H1 (cell line): ENCODE measurements at regions not wholly inside any gene's neighbourhood (a gene's known extent, or its start where the extent isn't known, plus 50 kb on each side); places are given as distances from the start of the nearest gene placed in this dataset.

Experiments used
- CTCF ChIA-PET: fragments of 300-600 bp; sonication (Branson Sonifier 250); formaldehyde crosslinking; loops from one replicate; lab custom pipeline; 2021; ENCODE audit not compliant: partially characterized antibody; lab: Charles Lee
- POLR2A ChIA-PET: fragments of 300-600 bp; sonication (Branson Sonifier 250); formaldehyde crosslinking; loops from one replicate; lab custom pipeline; 2021; ENCODE audit warnings: inconsistent platforms; ENCODE audit not compliant: partially characterized antibody; lab: Charles Lee
- DNase-seq, 2 experiments: peaks; one replicate each; pipeline versions ENCODE4 v3.0.0 to v3.0.0-alpha.2; 2010 to 2022; ENCODE audit warnings: low spot score in 2 of 2, low read depth in 1 of 2, mixed read lengths in 1 of 2
- FAIRE-seq: peaks from 2 replicates; lab custom pipeline; 2011; peaks lifted over from hg19 to GRCh38; lab: Jason Lieb, UNC
- H2AFZ ChIP-seq: 2 replicates; pipeline ENCODE4 v1.8.1; 2012; ENCODE audit warnings: low read length, inconsistent platforms
- H2AK5ac ChIP-seq: 2 replicates; pipeline ENCODE4 v1.6.1; 2013; ENCODE audit warnings: low read depth, low read length
- H2BK120ac ChIP-seq: replicated peaks from 2 replicates; pipeline ENCODE3; 2013; ENCODE audit warnings: low read depth, low read length, inconsistent platforms
- H2BK12ac ChIP-seq: 2 replicates; pipeline ENCODE4 v1.6.1; 2013; ENCODE audit warnings: low read depth, low read length
- H2BK15ac ChIP-seq: 2 replicates; pipeline ENCODE4 v1.6.1; 2013; ENCODE audit warnings: low read length
- H2BK20ac ChIP-seq: 2 replicates; pipeline ENCODE4 v1.6.1; 2013; ENCODE audit warnings: low read length
- H2BK5ac ChIP-seq: 2 replicates; pipeline ENCODE4 v1.6.1; 2013; ENCODE audit warnings: low read depth, low read length
- H3K14ac ChIP-seq: 2 replicates; pipeline ENCODE4 v1.6.1; 2013; ENCODE audit warnings: inconsistent platforms; ENCODE audit not compliant: insufficient read length
- H3K18ac ChIP-seq: 2 replicates; pipeline ENCODE4 v1.6.1; 2013; ENCODE audit warnings: low read length; ENCODE audit errors: extremely low read depth
- H3K23ac ChIP-seq: 2 replicates; pipeline ENCODE4 v1.6.1; 2013; ENCODE audit warnings: inconsistent platforms; ENCODE audit not compliant: insufficient read length
- H3K23me2 ChIP-seq: 2 replicates; pipeline ENCODE4 v1.6.1; 2013; ENCODE audit warnings: low read depth, low read length
- H3K27ac ChIP-seq: 2 replicates; pipeline ENCODE4 v1.6.1; 2011; ENCODE audit warnings: low read depth, low read length, inconsistent platforms
- H3K27me3 ChIP-seq, 4 experiments: replicated peaks in 1 of 4; 1 replicate in 1 of 4; 2 replicates in 3 of 4; pipeline versions ENCODE4 v1.6.1 to v1.8.1; 2011 to 2013; ENCODE audit warnings: low read length in 3 of 4, mild to moderate bottlenecking in 3 of 4, inconsistent platforms in 2 of 4, mixed read lengths in 2 of 4, moderate library complexity in 1 of 4; ENCODE audit not compliant: control insufficient read depth in 3 of 4, insufficient read depth in 3 of 4; ENCODE audit errors: extremely low read depth in 1 of 4
- H3K36me3 ChIP-seq, 4 experiments: 2 replicates each; pipeline versions ENCODE4 v1.6.1 to v1.8.1; 2011 to 2013; ENCODE audit warnings: mild to moderate bottlenecking in 4 of 4, low read length in 3 of 4, moderate library complexity in 2 of 4, control low read depth in 1 of 4, inconsistent platforms in 1 of 4; ENCODE audit not compliant: insufficient read depth in 4 of 4, control insufficient read depth in 2 of 4
- H3K4ac ChIP-seq: replicated peaks from 2 replicates; pipeline ENCODE3; 2013; ENCODE audit warnings: low read length, low read depth, mixed read lengths, inconsistent platforms; ENCODE audit not compliant: insufficient read length
- H3K4me1 ChIP-seq, 4 experiments: replicated peaks in 1 of 4; 1 replicate in 1 of 4; 2 replicates in 3 of 4; pipeline versions ENCODE4 v1.6.1 to v1.8.1; 2011 to 2013; ENCODE audit warnings: low read length in 3 of 4, inconsistent platforms in 2 of 4, mixed read lengths in 1 of 4; ENCODE audit not compliant: insufficient read depth in 4 of 4, control insufficient read depth in 3 of 4
- H3K4me2 ChIP-seq, 2 experiments: 2 replicates each; pipeline versions ENCODE4 v1.6.1 to v1.8.1; 2011 to 2013; ENCODE audit warnings: low read depth in 2 of 2, low read length in 2 of 2, control low read depth in 1 of 2, inconsistent platforms in 1 of 2, mild to moderate bottlenecking in 1 of 2; ENCODE audit not compliant: insufficient read depth in 1 of 2
- H3K4me3 ChIP-seq, 4 experiments: fragments of 200-600, 300-600 bp in 1 of 4; sonication (generic), shearing (Covaris generic), sonication (Bioruptor Twin) in 1 of 4; 2 replicates each; pipeline versions ENCODE4 v1.5.1 to v1.8.1; 2011 to 2016; ENCODE audit warnings: low read length in 4 of 4, low read depth in 3 of 4, control low read depth in 2 of 4, inconsistent platforms in 2 of 4, mild to moderate bottlenecking in 2 of 4, mixed read lengths in 1 of 4, moderate library complexity in 1 of 4; ENCODE audit not compliant: insufficient read depth in 2 of 4; ENCODE audit errors: extremely low read depth in 1 of 4
- H3K56ac ChIP-seq: replicated peaks from 2 replicates; pipeline ENCODE3; 2013; ENCODE audit warnings: low read depth, mild to moderate bottlenecking, mixed read lengths, low read length, inconsistent platforms; ENCODE audit not compliant: insufficient read length
- H3K79me1 ChIP-seq: 2 replicates; pipeline ENCODE4 v1.6.1; 2013; ENCODE audit warnings: low read depth, low read length, control low read depth
- H3K79me2 ChIP-seq, 2 experiments: 2 replicates each; pipeline versions ENCODE4 v1.6.1 to v1.8.1; 2012 to 2013; ENCODE audit warnings: low read length in 2 of 2, mild to moderate bottlenecking in 2 of 2, inconsistent platforms in 1 of 2; ENCODE audit not compliant: insufficient read depth in 2 of 2, control insufficient read depth in 1 of 2
- H3K9ac ChIP-seq, 4 experiments: replicated peaks in 1 of 4; 1 replicate in 1 of 4; 2 replicates in 3 of 4; pipeline versions ENCODE4 v1.6.1 to v1.8.1; 2011 to 2013; ENCODE audit warnings: low read depth in 3 of 4, low read length in 3 of 4, control low read depth in 2 of 4, mild to moderate bottlenecking in 2 of 4, moderate library complexity in 2 of 4, inconsistent platforms in 1 of 4; ENCODE audit errors: extremely low read depth in 1 of 4
- H3K9me3 ChIP-seq, 2 experiments: 2 replicates each; pipeline versions ENCODE4 v1.6.1 to v1.8.1; 2012 to 2013; ENCODE audit warnings: mild to moderate bottlenecking in 2 of 2, moderate library complexity in 2 of 2, control low read depth in 1 of 2, inconsistent platforms in 1 of 2, low read depth in 1 of 2, low read length in 1 of 2, mixed read lengths in 1 of 2; ENCODE audit not compliant: insufficient read depth in 2 of 2
- H4K20me1 ChIP-seq, 2 experiments: replicated peaks in 1 of 2; 2 replicates each; pipeline versions ENCODE3 to v1.8.1; 2011 to 2013; ENCODE audit warnings: inconsistent platforms in 2 of 2, low read length in 2 of 2, mild to moderate bottlenecking in 1 of 2; ENCODE audit not compliant: insufficient read depth in 2 of 2, control insufficient read depth in 1 of 2
- H4K5ac ChIP-seq: 2 replicates; pipeline ENCODE4 v1.6.1; 2013; ENCODE audit warnings: low read length, low read depth, mixed read lengths, inconsistent platforms; ENCODE audit not compliant: insufficient read length
- H4K8ac ChIP-seq: 2 replicates; pipeline ENCODE4 v1.8.0; 2013; ENCODE audit warnings: mild to moderate bottlenecking, moderate library complexity, low read length, inconsistent platforms; ENCODE audit not compliant: insufficient read depth; ENCODE audit errors: extremely low read depth
- H4K91ac ChIP-seq: replicated peaks from 2 replicates; pipeline ENCODE3; 2013; ENCODE audit warnings: low read length, mixed read lengths, inconsistent platforms; ENCODE audit not compliant: insufficient read length
- FOSL1 ChIP-seq: IDR thresholded peaks from 2 replicates; pipeline ENCODE4 v1.6.1; 2011; ENCODE audit warnings: mild to moderate bottlenecking, low read depth, low read length, moderate library complexity; ENCODE audit not compliant: insufficient read depth
- SUZ12 ChIP-seq: fragments of 200-600 bp; sonication (generic); IDR thresholded peaks from 2 replicates; pipeline ENCODE4 v1.6.1; 2012; ENCODE audit warnings: mild to moderate bottlenecking, inconsistent platforms, low read length, moderate library complexity, mixed read lengths
- WGBS, 2 experiments: shearing (Covaris generic) in 1 of 2; methylation state at CpG; one replicate each; pipeline versions ENCODE4 v1.1.6 to v1.1.7; 2013 to 2015; ENCODE audit warnings: low lambda C conversion rate in 2 of 2, mixed read lengths in 2 of 2, inconsistent platforms in 1 of 2, low coverage in 1 of 2, missing lambda C conversion rate in 1 of 2; ENCODE audit not compliant: insufficient replicate concordance in 2 of 2, insufficient coverage in 1 of 2, insufficient read length in 1 of 2; ENCODE audit errors: extremely low coverage in 1 of 2, missing lambda C conversion rate in 1 of 2; 5-methylcytosine and 5-hydroxymethylcytosine counted together

DNA sequence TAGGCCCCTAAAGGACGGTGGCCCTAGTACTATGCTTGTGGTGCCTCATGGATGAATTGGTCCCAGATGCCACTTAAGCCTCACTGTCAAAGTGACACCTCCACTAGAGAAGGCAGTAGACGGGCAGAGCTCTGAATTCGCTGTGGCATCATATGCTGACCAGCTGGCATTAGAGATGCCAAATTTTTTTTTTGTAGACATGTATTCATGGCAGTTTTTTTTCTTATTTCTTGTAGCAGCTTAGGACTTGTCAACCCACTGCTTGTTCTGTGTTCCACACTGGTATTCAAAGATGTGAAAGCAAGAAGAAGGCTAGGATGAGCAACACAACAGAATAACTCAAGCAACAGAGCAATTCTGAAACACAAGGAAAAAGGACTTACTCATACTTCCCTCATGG, 212.5 kb downstream of the DLEU7 start:
- Histone ChIP-seq H3K18ac (no peak overlapping the region), H3K23me2 (no peaks in the 10 kb centered on the region; the same call in 1 of the 2 replicates), H3K23ac (no peak overlapping the region), H2BK12ac (no peak overlapping the region), H3K9me3 (no peaks in the 10 kb centered on the region), H3K27ac (no peak overlapping the region), H2BK5ac (no peak overlapping the region), H2AFZ (no peak overlapping the region), H3K56ac (no peak overlapping the region), H4K20me1 (no peaks in the 10 kb centered on the region), H2AK5ac (no peak overlapping the region), H3K79me1 (no peaks in the 10 kb centered on the region), H4K5ac (no peak overlapping the region), H3K4me3 (no peak overlapping the region), H3K9ac (no peak overlapping the region), H3K79me2 (no peaks in the 10 kb centered on the region), H3K14ac (no peak overlapping the region), H3K27me3 (no peaks in the 10 kb centered on the region), H2BK20ac (no peak overlapping the region), H2BK120ac (no peak overlapping the region), H3K4me2 (no peak overlapping the region), H2BK15ac (no peak overlapping the region), H4K8ac (no peak overlapping the region; the same call in 1 of the 2 replicates), H4K91ac (no peak overlapping the region), H3K4me1 (peaks cover 0 to 3% (median 1%) of the 10 kb centered on the region in 4 experiments; a peak in 3 of 7 replicates), H3K4ac (no peak overlapping the region), H3K36me3 (no peaks in the 10 kb centered on the region)
- TF ChIP-seq SUZ12, result no peak
- no peak for TF ChIP-seq FOSL1
- CTCF ChIA-PET, result interaction anchor here (0.6 to 0.9 kb wide), 2 partner anchors 9 to 723 kb away, joined by 3 read pairs; no protein-coding TSS in a partner anchor
- WGBS, 2 experiments, result 91% methylated on average over 3 of the region's 3 CpGs; no CpG with 5 or more reads in 1 of the 2 experiments
- POLR2A ChIA-PET, result no interaction called here
- DNase-seq (no peak), FAIRE-seq (no peak)
